HG03558 (cell line): ENCODE measurements at regions not wholly inside any gene's neighbourhood (a gene's known extent, or its start where the extent isn't known, plus 50 kb on each side); places are given as distances from the start of the nearest gene placed in this dataset.

ENCODE experiments used
- ATAC-seq: cut with Tn5 transposase; IDR thresholded peaks from one replicate; pipeline ENCODE4 v1.9.1; 2021; ENCODE audit warnings: moderate number of reproducible peaks; ENCODE audit not compliant: unreplicated experiment; ENCODE audit errors: extremely low read depth

GRCh38 chr9:91038483-91039124 lies 237.0 kb downstream of the SYK start:
- ATAC-seq = no peak

DNA sequence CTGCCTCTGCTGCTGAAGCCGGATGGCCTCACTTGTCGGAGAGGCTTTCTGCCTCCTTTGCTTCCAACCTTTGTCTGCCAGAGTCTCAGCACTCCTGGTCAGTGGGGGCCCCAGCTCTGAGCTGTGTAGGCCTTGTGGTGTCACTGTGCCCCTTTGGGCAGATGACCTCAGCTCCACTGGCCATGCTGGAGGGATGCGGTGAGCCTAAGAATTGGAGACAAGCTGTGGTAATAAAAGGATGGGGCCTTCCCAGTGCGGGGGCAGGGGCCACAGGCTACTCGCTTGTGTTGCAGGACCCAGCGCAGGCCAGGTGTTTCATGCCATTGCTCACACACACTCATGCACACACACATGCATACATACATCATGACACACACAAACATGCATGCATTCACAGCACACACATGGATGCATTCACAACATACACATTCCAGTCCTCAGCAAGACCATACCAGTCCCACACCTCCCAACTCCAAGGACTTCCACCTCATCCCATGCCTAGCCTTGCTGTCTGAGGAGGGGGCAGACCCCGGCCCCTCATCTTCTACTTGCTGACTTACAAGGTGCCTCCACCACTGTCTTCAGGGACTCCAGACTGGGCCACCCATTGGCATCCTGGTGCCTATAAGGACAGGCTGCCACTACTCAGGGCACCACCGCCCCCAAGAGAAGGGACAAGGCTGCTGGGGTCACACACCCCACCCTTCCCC lies 237.7 kb downstream of the SYK start:
- no peak for ATAC-seq

DNA sequence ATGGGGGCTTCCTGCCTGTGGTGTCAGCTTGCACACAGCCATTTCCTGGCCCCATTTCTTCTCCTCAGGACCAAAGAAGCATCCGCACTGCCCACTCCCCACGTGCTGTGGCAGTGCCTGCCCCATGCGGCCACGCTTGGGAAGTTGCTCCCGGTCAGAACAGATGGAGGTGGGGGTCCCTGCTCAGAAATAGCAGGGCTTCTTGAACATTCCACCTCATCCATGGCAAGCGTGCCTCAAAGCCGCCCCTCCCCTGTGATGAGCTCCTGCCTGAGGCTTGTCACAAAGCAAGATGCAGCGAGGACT lies 238.2 kb downstream of the SYK start:
- ATAC-seq = no peak

- no peak for ATAC-seq
Measured at GRCh38 chr9:91040371-91041215, 239.0 kb downstream of the SYK start.

- ATAC-seq = no peak
Measured at GRCh38 chr9:91042024-91042423, 240.4 kb downstream of the SYK start.

DNA sequence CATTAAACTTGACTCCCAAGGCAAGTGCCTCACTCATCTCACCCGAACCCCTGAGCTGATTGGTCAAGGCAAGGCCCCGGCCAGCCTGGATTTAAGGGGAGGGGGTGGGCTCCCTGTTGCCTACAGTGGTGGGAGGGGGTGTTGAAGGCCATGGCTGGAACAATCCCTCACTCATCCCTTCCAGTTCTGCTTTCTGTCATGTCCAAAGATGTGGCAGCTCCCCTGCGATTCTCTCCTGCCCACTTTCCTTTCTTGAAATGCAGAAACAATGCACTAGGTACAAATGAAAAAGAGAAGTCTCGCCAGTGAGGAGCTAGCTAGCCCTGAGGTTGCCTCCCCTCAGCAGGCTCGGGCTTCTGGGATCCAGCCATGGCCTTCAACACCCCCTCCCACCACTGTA lies 240.9 kb downstream of the SYK start:
- no peak for ATAC-seq

GRCh38 chr9:91043056-91043810 lies 241.6 kb downstream of the SYK start:
- no peak for ATAC-seq

DNA sequence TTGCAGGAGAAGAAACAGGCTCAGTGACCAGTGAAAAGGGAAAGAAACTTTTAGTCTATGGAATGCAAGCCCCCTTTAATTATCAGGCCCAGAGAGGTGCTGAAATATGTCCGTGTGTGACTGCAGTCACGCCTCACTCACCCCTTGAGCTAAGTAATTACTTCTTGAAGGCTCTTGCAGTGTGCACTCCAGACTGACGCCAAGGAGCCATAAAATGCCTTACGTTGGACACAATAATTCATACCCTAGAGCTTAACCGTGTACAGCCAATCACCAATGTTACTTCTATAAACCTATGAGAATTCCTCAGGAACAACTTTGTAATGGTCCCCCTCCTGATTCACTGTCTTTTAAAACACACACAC lies 242.2 kb downstream of the SYK start:
- no peak for ATAC-seq

DNA sequence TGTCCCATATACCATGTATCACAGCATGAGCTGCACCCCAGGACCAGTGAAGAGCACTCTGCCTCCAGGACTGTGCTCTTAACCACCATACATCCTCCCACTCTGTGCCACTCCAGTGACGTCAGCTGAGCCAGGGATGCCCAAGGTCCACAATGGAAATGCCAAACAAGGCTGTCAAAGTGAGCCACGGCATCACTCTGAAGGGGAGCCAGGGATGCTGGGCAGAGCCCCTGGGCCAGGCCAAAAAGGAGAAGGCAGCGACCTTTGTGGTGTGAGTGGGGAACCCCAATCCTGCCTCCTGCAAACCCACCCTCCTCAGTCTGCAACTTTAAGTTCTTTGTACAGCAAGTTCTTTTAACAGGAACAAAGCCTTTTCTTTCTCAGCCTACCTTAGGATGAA lies 242.7 kb downstream of the SYK start:
- ATAC-seq = no peak

GRCh38 chr9:91045041-91045440 lies 243.4 kb downstream of the SYK start:
- ATAC-seq = no peak

- no peak for ATAC-seq
Measured at GRCh38 chr9:91047529-91047928, 245.9 kb downstream of the SYK start.

GRCh38 chr9:91047993-91048607 lies 246.5 kb downstream of the SYK start:
- ATAC-seq = no peak

DNA sequence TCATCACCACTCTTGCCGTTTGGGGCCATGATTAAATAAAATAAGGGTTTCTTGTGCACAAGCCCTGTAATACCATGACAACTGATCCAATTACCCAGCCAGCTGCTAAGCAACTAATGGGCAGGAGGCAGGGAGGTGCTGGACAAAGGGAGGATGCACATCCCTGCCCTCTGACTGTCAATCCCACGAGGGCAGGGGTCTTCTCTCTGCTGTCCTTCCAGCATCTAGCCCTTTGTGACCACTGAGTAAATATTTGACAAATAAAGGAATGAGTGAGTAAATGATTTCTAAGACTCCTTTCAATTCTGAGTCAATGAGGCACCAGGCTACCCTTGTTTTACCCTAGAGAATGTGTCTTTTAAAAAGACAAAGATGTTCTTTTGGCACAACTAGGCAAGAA lies 247.1 kb downstream of the SYK start:
- no peak for ATAC-seq

GRCh38 chr9:91053824-91054223 lies 252.2 kb downstream of the SYK start:
- no peak for ATAC-seq

DNA sequence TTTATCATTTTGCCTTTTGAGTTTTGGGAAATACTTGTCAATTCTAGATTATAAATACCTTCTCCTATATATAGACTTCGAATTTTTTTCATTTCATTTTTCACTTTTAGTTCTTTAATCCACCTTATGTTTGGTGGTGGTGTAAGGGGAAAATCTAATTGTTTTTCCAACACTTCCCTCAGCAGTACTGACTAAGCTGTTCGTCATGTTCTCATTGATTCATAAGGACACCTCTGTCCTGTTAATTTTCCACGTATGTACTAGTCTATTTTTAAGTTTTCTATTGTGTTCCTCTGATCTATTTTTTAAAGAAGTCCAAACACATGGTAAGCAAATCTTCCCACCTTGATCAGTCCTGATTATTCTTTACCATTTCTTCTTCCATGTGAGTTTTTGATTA lies 254.2 kb downstream of the SYK start:
- ATAC-seq = no peak

DNA sequence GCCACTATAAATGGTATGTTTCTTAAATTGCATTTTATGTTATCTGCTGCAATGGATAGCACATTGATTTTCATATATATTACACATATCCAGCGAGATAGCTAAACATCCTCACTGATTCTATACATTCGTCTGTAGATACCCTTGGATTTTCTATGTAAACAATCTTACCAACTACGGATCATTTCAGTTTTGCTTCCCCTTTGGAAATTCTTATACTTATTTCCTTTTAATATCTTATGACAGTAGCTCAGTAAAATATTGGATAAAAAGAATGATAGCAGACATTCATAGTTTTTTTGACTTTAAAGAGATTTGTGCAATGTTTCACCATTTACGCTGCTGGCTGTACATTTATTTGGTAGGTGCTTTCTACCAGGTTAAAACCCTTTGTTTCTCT lies 254.9 kb downstream of the SYK start:
- ATAC-seq = no peak

- ATAC-seq = no peak
Measured at GRCh38 chr9:91056917-91057316, 255.3 kb downstream of the SYK start.

DNA sequence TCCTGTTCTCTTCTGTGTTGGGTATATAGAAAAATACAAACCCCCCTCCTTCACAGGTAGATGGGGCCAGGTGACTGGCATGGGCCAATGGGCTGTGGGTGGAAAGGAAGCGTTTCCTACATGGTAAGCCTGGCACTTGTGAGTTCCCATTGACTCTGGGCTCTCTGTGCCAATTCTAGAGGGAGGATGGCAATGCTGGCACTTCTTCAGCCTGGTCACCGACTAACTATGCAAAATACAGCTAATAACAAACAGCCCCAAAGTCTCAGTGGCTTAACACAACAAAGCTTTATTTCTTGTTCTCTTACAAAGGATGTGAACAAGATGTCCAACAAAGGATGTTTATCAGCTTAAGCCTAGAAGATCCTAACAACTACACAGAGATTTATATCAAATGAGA lies 258.1 kb downstream of the SYK start:
- ATAC-seq = no peak

DNA sequence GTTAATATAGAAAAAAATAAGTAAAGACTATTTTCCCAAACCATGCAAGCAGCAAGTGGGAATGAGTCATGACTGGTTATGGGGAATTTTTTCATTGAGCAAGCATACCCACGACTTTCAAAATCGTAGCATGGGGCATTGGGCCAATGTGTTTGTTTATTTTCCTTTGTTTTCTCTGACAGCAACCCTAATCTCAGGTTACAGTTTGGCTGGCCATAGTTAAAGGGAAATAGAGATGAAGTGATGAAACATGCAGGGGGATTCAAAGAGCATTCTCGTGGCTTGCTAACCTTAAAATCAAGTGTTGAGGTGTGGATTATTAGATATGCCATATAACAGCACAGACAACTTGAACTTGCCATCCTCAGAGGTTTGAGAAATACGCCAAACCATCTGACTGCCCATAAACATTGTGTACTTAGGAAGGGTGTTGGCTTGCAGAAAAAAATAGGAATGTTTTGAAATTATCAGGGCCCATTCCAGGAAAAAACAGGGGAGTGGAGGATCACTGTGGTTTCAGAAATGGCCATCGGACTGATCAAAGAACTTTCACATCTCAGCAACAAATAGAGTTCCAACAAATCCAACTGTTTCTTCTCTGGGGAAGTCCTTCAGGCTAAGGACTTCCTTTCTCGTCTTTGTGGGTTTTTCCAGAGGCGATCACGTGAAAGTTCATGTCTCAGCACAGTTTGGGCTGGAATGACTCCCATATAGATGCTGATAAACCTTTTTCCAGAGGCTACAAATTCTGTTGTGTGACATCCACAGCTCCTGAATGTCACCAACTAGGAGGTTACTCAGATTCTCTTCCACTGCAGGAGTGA lies 259.1 kb downstream of the SYK start:
- no peak for ATAC-seq

GRCh38 chr9:91061506-91061905 lies 259.9 kb downstream of the SYK start:
- no peak for ATAC-seq
